Stimulated activated CD4-positive, alpha-beta T cell treated with anti-CD3 and anti-CD28 coated beads, Interleukin-15, amount 100 ng/mL, for 48 hours (primary cell): ENCODE measurements at regions not wholly inside any gene's neighbourhood (a gene's known extent, or its start where the extent isn't known, plus 50 kb on each side); places are given as distances from the start of the nearest gene placed in this dataset.
"Not testable (repeated sequence)": the region's sequence is repeated elsewhere in the genome, so short reads cannot be mapped to it uniquely, and the experiment has no call there.

ENCODE experiments used
- DNase-seq, 2 donors: peaks; one replicate each; pipeline ENCODE4 v3.0.0-alpha.2; 2020; ENCODE audit warnings: low read depth in 2 of 2

- DNase-seq: no peak
Measured at GRCh38 chr10:108608860-108609259, 1314.5 kb downstream of the XPNPEP1 start.

DNA sequence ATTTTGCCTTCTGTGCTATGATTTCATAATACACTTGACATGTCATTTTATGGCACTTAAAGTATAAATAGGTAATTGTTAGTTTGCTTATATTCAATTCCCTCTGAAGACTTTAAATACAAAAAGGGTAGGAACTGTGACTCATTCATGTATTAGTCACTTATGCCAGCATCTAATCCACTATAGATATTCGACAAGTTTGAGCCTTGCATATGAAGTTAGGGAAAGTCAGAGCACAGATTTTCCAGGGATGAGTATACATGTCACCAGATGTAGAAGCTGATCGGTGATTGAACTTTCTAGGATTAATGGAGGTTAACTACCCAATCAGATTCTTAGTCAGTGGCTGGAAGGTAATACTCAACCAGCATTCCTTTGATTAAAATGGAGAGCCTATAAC lies 1321.5 kb downstream of the XPNPEP1 start:
- DNase-seq: no peak

GRCh38 chr10:108600511-108600910 lies 1322.8 kb downstream of the XPNPEP1 start:
- not testable (repeated sequence) for DNase-seq

DNA sequence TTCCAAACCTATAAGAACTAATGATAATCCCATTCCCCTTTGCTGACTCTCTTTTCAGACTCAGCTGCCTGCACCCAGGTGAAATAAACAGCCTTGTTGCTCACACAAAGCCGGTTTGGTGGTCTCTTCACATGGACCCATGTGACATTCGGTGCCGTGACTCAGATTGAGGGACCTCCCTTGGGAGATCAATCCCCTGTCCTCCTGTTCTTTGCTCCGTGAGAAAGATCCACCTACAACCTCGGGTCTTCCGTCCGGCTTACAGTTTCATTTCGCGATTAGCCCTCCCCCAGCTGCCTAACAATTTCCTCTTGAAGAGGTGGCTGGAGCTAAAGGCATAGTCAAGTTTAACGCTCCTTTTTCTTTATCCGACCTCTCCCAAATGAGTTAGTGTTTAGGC lies 1324.0 kb downstream of the XPNPEP1 start:
- DNase-seq: not testable (repeated sequence)

DNA sequence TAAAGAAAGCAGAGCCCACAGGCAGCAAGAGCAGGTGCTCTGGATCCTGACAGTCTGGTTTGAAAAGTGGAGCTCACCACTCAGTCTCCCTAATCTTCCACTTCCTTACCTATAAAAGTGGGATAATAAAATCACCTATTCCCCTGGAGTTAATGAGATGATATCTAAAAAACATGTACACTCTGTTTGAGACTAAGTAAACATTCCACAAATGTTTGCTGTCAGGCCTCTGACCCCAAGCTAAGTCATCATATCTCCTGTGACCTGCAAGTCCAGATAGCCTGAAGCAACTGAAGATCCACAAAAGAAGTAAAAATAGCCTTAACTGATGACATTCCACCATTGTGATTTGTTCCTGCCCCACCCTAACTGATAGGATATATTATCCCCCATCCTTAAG lies 1324.5 kb downstream of the XPNPEP1 start:
- DNase-seq: no peak

DNA sequence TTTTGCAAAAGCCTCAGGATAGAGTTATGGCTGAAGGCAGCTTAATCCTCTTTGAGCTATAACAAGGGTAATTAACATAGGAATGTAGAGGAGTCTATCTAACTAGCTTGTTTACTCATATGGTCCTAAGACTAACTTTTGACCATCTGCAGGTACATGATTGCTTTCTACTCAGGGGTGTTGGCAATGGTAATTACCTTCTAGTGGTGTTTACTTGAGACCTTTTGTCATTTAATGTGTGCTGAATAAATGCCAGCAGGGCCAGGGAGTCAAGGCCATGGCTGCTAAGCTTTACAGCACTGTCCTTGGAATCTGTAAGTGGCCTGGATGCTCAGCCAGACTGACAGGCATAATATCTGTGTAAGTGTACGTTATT lies 1325.0 kb downstream of the XPNPEP1 start:
- no peak for DNase-seq

GRCh38 chr10:108597657-108598319 lies 1325.5 kb downstream of the XPNPEP1 start:
- DNase-seq: no peak

- no peak for DNase-seq
Measured at GRCh38 chr10:108597031-108597430, 1326.3 kb downstream of the XPNPEP1 start.

GRCh38 chr10:108592956-108593355 lies 1330.4 kb downstream of the XPNPEP1 start:
- no peak for DNase-seq

DNA sequence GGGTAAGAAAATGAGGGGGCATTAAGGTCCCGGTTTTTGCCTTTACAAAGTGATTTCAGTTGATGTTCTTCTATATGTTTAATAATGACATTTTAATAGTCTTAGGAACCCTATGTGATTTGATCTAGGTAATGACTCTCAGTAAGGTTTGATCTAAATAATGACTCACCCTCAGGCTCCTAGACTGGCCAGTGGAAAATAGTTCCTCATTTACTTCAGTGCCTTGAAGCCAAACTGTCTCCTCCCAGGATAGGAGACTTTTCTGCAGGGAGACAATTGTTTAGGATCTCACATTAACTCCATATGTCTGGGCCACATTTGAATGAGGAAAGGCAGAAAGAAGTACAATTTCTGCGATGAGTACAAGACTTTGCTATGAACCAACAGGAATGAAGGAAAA lies 1331.9 kb downstream of the XPNPEP1 start:
- no peak for DNase-seq

DNA sequence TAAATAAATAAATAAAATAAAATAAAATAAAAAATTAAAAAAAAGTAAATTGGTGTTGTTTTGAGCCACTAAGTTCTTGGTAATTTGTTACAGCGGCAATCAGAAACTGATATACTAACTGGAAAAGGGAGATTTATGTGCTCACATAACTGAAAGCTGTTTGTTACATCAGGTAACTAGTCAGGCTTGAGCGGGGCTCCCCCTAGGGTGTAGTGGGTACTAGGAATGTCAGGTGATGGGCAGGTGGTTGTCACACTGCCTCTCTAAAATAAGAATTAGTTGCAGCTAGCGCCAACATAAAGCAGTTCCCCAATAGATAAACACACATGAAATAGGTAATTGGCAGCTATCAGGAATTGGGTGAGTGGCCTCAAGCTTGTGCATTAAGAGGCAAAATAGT lies 1336.9 kb downstream of the XPNPEP1 start:
- DNase-seq: no peak

- no peak for DNase-seq
Measured at GRCh38 chr10:108583877-108584276, 1339.4 kb downstream of the XPNPEP1 start.

DNA sequence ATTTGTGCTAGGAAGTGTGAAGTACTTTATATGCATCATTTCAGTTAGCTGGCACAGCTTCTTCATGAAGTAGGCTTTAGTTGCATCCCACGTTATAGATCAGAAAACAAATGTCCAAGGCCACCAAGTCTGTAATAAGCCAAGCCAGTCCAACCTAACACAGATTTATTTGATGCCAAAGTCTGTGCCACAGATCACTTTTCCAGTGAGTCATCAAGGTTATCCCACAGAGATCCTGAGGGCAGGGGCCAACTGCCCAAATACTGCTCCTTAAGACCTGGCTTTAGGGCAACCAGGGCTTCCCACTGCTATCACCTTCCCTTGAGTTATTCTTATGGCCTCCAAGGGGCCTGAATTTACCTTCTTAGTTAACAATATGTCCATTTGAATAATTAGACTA lies 1340.4 kb downstream of the XPNPEP1 start:
- DNase-seq: no peak

DNA sequence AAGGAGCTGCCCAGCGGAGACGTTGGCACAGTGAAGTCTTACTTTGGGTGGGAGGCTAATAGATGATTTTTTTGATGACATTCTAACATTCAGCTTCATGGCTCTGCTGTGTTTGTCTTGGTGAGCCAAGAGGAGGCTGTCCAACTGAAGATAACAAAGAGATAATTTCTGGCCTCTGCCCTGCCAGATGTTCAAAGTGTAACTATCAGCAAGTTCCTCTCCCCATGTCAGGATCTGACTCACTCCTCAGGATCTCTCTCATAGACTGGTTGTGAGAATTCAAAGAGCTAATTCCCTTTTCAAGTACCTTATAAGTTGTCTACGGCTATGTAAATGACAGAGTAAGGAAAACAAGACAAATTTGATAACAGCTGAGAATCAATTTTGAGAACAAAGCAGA lies 1340.9 kb downstream of the XPNPEP1 start:
- DNase-seq: no peak

- no peak for DNase-seq
Measured at GRCh38 chr10:108578258-108578657, 1345.1 kb downstream of the XPNPEP1 start.

DNA sequence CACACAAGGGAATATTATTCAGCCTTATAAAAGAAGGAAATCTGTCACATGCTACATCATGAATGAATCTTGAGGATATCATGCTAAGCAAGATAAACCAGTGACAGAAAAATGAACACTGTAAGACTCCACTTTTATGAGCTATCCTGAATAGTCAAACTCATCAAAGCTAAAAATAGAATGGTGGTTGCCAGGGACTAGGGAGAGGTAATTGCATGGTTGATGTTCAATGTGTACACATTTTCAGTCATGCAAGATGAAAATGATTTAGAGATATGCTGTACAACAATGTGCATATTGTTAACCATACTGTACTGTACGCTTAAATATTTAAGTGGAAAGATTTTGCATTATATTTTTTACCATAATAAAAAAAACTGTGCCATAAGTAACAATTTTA lies 1349.1 kb downstream of the XPNPEP1 start:
- no peak for DNase-seq

GRCh38 chr10:108568824-108569223 lies 1354.5 kb downstream of the XPNPEP1 start:
- no peak for DNase-seq

GRCh38 chr10:108567899-108568752 lies 1355.2 kb downstream of the XPNPEP1 start:
- no peak for DNase-seq

GRCh38 chr10:108566316-108567107 lies 1356.8 kb downstream of the XPNPEP1 start:
- DNase-seq: no peak

GRCh38 chr10:108562105-108562504 lies 1361.2 kb downstream of the XPNPEP1 start:
- no peak for DNase-seq

DNA sequence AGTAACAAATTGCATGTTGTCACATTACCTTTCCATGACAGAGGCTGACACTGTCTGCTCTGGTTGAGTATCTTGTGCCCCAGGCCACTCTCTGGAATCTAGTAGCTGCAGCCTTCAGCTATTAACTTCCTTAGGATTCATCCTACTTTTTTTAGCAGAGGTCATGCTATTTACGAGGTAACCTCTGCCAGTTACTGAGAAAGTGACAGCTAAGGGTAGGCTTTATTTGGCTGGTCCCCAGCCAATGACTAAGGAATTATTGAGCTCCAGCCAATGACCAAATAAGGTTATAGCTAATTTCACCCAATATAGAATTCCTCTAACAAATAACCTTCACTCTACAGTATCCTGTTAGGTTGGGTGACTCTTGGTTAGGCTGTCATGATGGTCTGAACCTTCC lies 1361.7 kb downstream of the XPNPEP1 start:
- DNase-seq: no peak

- no peak for DNase-seq
Measured at GRCh38 chr10:108560488-108560887, 1362.8 kb downstream of the XPNPEP1 start.

DNA sequence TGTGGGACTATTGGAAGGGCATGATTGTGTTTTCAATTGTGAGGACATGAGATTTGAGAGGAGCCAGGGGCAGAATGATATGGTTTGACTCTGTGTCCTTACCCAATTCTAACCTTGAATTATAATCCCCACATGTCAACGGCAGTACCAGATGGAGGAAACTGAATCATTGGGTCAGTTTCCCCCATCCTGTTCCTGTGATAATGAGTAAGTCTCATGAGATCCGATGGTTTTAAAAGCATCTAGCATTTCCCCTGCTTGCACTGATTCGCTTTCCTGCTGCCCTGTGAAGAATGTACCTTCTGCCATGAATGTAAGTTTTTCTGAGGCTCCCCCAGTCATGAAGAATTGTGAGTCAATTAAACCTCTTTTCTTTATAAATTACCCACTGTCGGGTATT lies 1367.1 kb downstream of the XPNPEP1 start:
- no peak for DNase-seq
